ENCODE measurements at regions not wholly inside any gene's neighbourhood (a gene's known extent, or its start where the extent isn't known, plus 50 kb on each side); places are given as distances from the start of the nearest gene placed in this dataset.

DNA sequence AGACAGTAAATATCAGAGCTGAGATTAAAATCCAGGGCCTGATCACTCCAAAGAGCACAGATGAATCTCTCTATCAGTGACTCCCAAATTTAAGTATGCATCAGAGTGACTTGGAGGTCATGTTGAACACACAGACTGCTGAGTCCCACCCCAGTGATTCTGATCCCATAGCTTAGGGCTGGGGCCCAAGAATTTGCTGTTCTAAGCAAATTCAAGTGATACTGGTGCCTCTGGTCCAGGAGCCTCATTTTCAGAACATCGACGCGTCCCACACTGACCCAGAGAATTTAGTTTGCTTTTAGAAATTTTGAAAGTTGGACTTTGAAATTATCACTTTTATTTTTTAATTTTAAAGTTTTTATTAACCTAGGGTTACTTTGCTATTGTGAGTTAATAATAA is 72.7 kb upstream of the NETO1 start:
- DNase-seq = no peak

DNA sequence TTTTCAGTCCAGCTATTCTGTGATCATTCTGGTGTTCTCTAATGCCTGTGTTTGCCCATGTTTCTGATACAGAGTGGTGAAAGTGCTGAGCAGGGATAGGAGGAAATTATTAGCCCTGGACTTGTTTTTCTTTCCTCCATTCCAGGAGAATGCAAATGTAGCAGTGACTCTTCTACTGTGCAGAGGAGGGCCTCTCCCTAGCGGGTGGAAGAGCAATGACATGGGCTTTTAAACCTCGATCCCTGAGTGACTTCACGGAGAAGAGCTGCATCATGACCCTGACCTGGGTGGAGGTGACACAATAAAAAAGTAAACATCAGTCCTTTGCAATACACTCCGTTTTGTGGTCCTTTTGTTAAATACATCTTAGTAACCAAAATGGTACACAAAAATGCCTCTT is 68.0 kb upstream of the NETO1 start:
- no peak for DNase-seq

DNA sequence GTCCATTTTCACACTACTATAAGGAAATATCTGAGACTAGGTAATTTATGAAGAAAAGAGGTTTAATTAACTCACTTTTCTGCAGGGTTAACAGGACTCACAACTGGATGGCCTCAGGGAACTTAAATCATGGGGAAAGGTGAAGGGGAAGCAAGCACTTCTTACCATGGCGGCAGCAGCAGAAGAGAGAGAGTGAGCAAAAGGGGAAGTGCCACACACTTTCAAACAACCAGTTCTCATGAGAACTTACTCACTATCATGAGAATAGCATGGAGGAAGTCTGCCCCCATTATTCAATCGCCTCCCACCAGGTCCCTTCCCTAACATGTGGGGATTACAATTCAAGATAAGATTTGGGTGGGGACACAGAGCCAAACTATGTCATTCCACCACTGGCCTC is 55.1 kb upstream of the NETO1 start:
- DNase-seq = no peak

Data from CD4-positive, alpha-beta T cell treated with Interleukin-12 subunit alpha and Interleukin-12 subunit beta, for 1 hour (primary cell).